ENCODE measurements at regions not wholly inside any gene's neighbourhood (a gene's known extent, or its start where the extent isn't known, plus 50 kb on each side); places are given as distances from the start of the nearest gene placed in this dataset.
"Not testable (repeated sequence)": the region's sequence is repeated elsewhere in the genome, so short reads cannot be mapped to it uniquely, and the experiment has no call there.

DNA sequence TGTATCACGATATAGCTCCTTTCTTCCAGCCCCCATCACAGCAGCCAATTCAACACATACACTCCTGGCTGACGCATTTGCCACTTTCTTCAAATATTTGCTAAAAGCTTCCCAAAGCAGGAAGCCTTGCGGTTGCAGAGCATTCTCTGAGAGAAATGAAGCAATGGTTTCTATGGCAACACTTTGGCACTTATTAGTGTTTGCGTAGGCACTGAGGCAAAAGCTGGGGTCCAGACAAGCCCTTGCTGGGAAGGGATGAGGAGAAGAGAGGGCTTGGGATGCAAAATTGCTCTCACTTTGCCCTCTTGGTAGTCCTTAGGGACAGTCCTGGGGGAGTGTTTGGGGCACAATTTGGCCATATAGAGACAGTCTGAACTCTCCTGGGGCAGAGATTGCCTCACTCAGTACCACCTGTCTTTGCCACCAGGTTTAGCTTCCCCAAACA, 55.0 kb upstream of the PAK3 start:
- Histone ChIP-seq H3K27ac (no peak overlapping the region), H3K27me3 (no peaks in the 10 kb centered on the region), H3K4me3 (no peak overlapping the region), H3K9me3 (no peaks in the 10 kb centered on the region), H3K36me3 (no peaks in the 10 kb centered on the region), H3K4me1 (no peaks in the 10 kb centered on the region)
- no peak for DNase-seq
- intact Hi-C loops (cut with DNase I; ENCODE audit: low total_unique reads), result no loop called here
- TF ChIP-seq, protein P1, sequence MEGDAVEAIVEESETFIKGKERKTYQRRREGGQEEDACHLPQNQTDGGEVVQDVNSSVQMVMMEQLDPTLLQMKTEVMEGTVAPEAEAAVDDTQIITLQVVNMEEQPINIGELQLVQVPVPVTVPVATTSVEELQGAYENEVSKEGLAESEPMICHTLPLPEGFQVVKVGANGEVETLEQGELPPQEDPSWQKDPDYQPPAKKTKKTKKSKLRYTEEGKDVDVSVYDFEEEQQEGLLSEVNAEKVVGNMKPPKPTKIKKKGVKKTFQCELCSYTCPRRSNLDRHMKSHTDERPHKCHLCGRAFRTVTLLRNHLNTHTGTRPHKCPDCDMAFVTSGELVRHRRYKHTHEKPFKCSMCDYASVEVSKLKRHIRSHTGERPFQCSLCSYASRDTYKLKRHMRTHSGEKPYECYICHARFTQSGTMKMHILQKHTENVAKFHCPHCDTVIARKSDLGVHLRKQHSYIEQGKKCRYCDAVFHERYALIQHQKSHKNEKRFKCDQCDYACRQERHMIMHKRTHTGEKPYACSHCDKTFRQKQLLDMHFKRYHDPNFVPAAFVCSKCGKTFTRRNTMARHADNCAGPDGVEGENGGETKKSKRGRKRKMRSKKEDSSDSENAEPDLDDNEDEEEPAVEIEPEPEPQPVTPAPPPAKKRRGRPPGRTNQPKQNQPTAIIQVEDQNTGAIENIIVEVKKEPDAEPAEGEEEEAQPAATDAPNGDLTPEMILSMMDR (IDR thresholded peaks at IDR 0.05), result no peak

- Histone ChIP-seq H3K9me3 (no peaks in the 10 kb centered on the region), H3K27me3 (no peaks in the 10 kb centered on the region), H3K4me3 (no peak overlapping the region), H3K4me1 (no peaks in the 10 kb centered on the region), H3K27ac (no peak overlapping the region), H3K36me3 (no peaks in the 10 kb centered on the region)
- intact Hi-C loops (cut with DNase I; ENCODE audit: low total_unique reads), result no loop called here
- TF ChIP-seq, protein P1 (IDR thresholded peaks at IDR 0.05), result no peak
- DNase-seq, result no peak
These were observed 55.5 kb upstream of the PAK3 start for GRCh38 chrX:111040377-111041017.

GRCh38 chrX:111039606-111040005, 56.4 kb upstream of the PAK3 start:
- intact Hi-C loops (cut with DNase I; ENCODE audit: low total_unique reads), result no loop called here

GRCh38 chrX:111035991-111036390, 60.0 kb upstream of the PAK3 start:
- TF ChIP-seq, protein P1 (IDR thresholded peaks at IDR 0.05), result no peak
- intact Hi-C loops (cut with DNase I; ENCODE audit: low total_unique reads), result no loop called here
- no peaks in the 10 kb centered on the region for H3K9me3 ChIP-seq
- no peak overlapping the region for H3K27ac ChIP-seq
- no peaks in the 10 kb centered on the region for H3K27me3 ChIP-seq
- no peaks in the 10 kb centered on the region for H3K4me1 ChIP-seq
- H3K36me3 ChIP-seq, result no peaks in the 10 kb centered on the region
- H3K4me3 ChIP-seq, result no peak overlapping the region
- no peak for DNase-seq

More at GRCh38 chrX:111039606-111040005, 56.4 kb upstream of the PAK3 start:
- Histone ChIP-seq H3K36me3 (no peaks in the 10 kb centered on the region), H3K27ac (no peak overlapping the region), H3K4me1 (no peaks in the 10 kb centered on the region), H3K27me3 (no peaks in the 10 kb centered on the region), H3K4me3 (no peak overlapping the region), H3K9me3 (no peaks in the 10 kb centered on the region)
- DNase-seq, result no peak
- TF ChIP-seq, protein P1 (IDR thresholded peaks at IDR 0.05), result no peak

GRCh38 chrX:111035256-111035655, 60.7 kb upstream of the PAK3 start:
- Histone ChIP-seq H3K27ac (no peak overlapping the region), H3K4me3 (no peak overlapping the region), H3K4me1 (no peaks in the 10 kb centered on the region), H3K36me3 (no peaks in the 10 kb centered on the region), H3K27me3 (no peaks in the 10 kb centered on the region), H3K9me3 (no peaks in the 10 kb centered on the region)
- TF ChIP-seq, protein P1 (IDR thresholded peaks at IDR 0.05), result no peak
- no peak for DNase-seq
- intact Hi-C loops (cut with DNase I; ENCODE audit: low total_unique reads), result no loop called here

GRCh38 chrX:111022998-111023397, 73.0 kb upstream of the PAK3 start:
- H3K27me3 ChIP-seq; H3K4me3 ChIP-seq; H3K27ac ChIP-seq; intact Hi-C loops (cut with DNase I; ENCODE audit: low total_unique reads); H3K36me3 ChIP-seq; H3K9me3 ChIP-seq; DNase-seq; H3K4me1 ChIP-seq: not testable (repeated sequence)
